GM18861 (cell line): ENCODE measurements at regions not wholly inside any gene's neighbourhood (a gene's known extent, or its start where the extent isn't known, plus 50 kb on each side); places are given as distances from the start of the nearest gene placed in this dataset.

Source experiments
- ATAC-seq: cut with Tn5 transposase; IDR thresholded peaks from one replicate; pipeline ENCODE4 v1.9.1; 2021; ENCODE audit not compliant: unreplicated experiment

GRCh38 chr9:89953824-89954615 is 349.2 kb downstream of the GADD45G start:
- no peak for ATAC-seq

GRCh38 chr9:89955144-89955543 is 350.3 kb downstream of the GADD45G start:
- ATAC-seq, result no peak

- no peak for ATAC-seq
These were observed 350.8 kb downstream of the GADD45G start for GRCh38 chr9:89955626-89956025.

- no peak for ATAC-seq
These were observed 351.5 kb downstream of the GADD45G start for GRCh38 chr9:89956331-89956730.

- no peak for ATAC-seq
These were observed 352.1 kb downstream of the GADD45G start for GRCh38 chr9:89956907-89957306.

GRCh38 chr9:89958086-89958485 is 353.3 kb downstream of the GADD45G start:
- no peak for ATAC-seq

GRCh38 chr9:89961616-89962341 is 357.0 kb downstream of the GADD45G start:
- ATAC-seq, result no peak

- no peak for ATAC-seq
These were observed 358.5 kb downstream of the GADD45G start for GRCh38 chr9:89963280-89963679.

GRCh38 chr9:89967527-89967926 is 362.7 kb downstream of the GADD45G start:
- no peak for ATAC-seq

GRCh38 chr9:89969156-89969675 is 364.4 kb downstream of the GADD45G start:
- no peak for ATAC-seq

- ATAC-seq, result no peak
These were observed 365.2 kb downstream of the GADD45G start for GRCh38 chr9:89969881-89970639.

- no peak for ATAC-seq
These were observed 365.9 kb downstream of the GADD45G start for GRCh38 chr9:89970701-89971100.

- ATAC-seq, result no peak
These were observed 367.7 kb downstream of the GADD45G start for GRCh38 chr9:89972535-89972934.

GRCh38 chr9:89974582-89974981 is 369.8 kb downstream of the GADD45G start:
- ATAC-seq, result no peak

GRCh38 chr9:89975024-89975423 is 370.2 kb downstream of the GADD45G start:
- no peak for ATAC-seq

- no peak for ATAC-seq
These were observed 370.8 kb downstream of the GADD45G start for GRCh38 chr9:89975630-89976029.

- ATAC-seq, result no peak
These were observed 373.4 kb downstream of the GADD45G start for GRCh38 chr9:89978185-89978584.

- no peak for ATAC-seq
These were observed 375.8 kb downstream of the GADD45G start for GRCh38 chr9:89980600-89980999.

GRCh38 chr9:89982016-89982415 is 377.2 kb downstream of the GADD45G start:
- no peak for ATAC-seq

GRCh38 chr9:89983411-89983810 is 378.6 kb downstream of the GADD45G start:
- ATAC-seq, result no peak

- ATAC-seq, result no peak
These were observed 379.4 kb downstream of the GADD45G start for GRCh38 chr9:89984214-89984613.
